SK-N-SH (cell line): ENCODE measurements at regions not wholly inside any gene's neighbourhood (a gene's known extent, or its start where the extent isn't known, plus 50 kb on each side); places are given as distances from the start of the nearest gene placed in this dataset.

Source experiments
- CTCF ChIA-PET: fragments of 300-600, 350-600 bp; formaldehyde crosslinking; extraction: SDS; loops from one replicate; lab custom pipeline; 2021; lab: Yijun Ruan, JAX
- POLR2A ChIA-PET: fragments of 350-600 bp; sonication (Branson Sonifier 250); formaldehyde crosslinking; extraction: SDS; loops from one replicate; lab custom pipeline; 2020; ENCODE audit warnings: antibody characterized with exemption, inconsistent platforms; lab: Yijun Ruan, JAX
- DNase-seq: peaks from one replicate; pipeline ENCODE4 v3.0.0; 2012
- H2AFZ ChIP-seq: fragments of 200-600 bp; sonication (generic); 2 replicates; pipeline ENCODE4 v1.8.1; 2016; ENCODE audit warnings: antibody characterized with exemption, mild to moderate bottlenecking, low read depth
- H3F3A ChIP-seq: fragments of 200-600 bp; sonication (generic); replicated peaks from 2 replicates; pipeline ENCODE3; 2016; ENCODE audit warnings: antibody characterized with exemption, mild to moderate bottlenecking; ENCODE audit not compliant: insufficient read depth
- H3K27ac ChIP-seq, 2 experiments: fragments of 200-500 bp in 1 of 2; fragments of 200-600 bp in 1 of 2; sonication (Bioruptor generic) in 1 of 2; sonication (generic), shearing (Covaris generic) in 1 of 2; 2 replicates each; pipeline versions ENCODE4 v1.5.1 to v1.6.1; 2014 to 2016; ENCODE audit warnings: low read depth in 2 of 2, inconsistent platforms in 1 of 2, low read length in 1 of 2, mild to moderate bottlenecking in 1 of 2, mixed read lengths in 1 of 2
- H3K27me3 ChIP-seq: fragments of 200-600 bp; sonication (generic), shearing (Covaris generic); 2 replicates; pipeline ENCODE4 v1.6.1; 2016; ENCODE audit warnings: mixed run types; ENCODE audit not compliant: insufficient read depth
- H3K36me3 ChIP-seq, 2 experiments: fragments of 200-500 bp in 1 of 2; fragments of 200-600 bp in 1 of 2; sonication (Bioruptor generic) in 1 of 2; sonication (generic) in 1 of 2; replicated peaks in 1 of 2; 2 replicates each; pipeline versions ENCODE3 to v1.5.1; 2014 to 2016; ENCODE audit warnings: low read length in 1 of 2, mild to moderate bottlenecking in 1 of 2; ENCODE audit not compliant: insufficient read depth in 2 of 2, control insufficient read depth in 1 of 2
- H3K4me1 ChIP-seq, 2 experiments: fragments of 200-500 bp in 1 of 2; fragments of 200-600 bp in 1 of 2; sonication (Bioruptor generic) in 1 of 2; sonication (generic), shearing (Covaris generic) in 1 of 2; 2 replicates each; pipeline versions ENCODE4 v1.5.1 to v1.6.1; 2014 to 2016; ENCODE audit warnings: low read depth in 1 of 2, low read length in 1 of 2, mixed run types in 1 of 2; ENCODE audit not compliant: insufficient read depth in 2 of 2, control insufficient read depth in 1 of 2
- H3K4me2 ChIP-seq: fragments of 200-600 bp; sonication (generic), shearing (Covaris generic); 2 replicates; pipeline ENCODE4 v1.6.1; 2017; ENCODE audit warnings: mixed run types
- H3K4me3 ChIP-seq, 2 experiments: fragments of 200-500 bp in 1 of 2; fragments of 200-600 bp in 1 of 2; sonication (Bioruptor generic) in 1 of 2; sonication (generic), shearing (Covaris generic) in 1 of 2; 2 replicates each; pipeline versions ENCODE4 v1.5.1 to v1.8.1; 2014 to 2016; ENCODE audit warnings: low read depth in 2 of 2, inconsistent platforms in 1 of 2, low read length in 1 of 2, mild to moderate bottlenecking in 1 of 2, mixed read lengths in 1 of 2, moderate library complexity in 1 of 2
- H3K79me2 ChIP-seq: fragments of 200-600 bp; sonication (generic); 2 replicates; pipeline ENCODE4 v1.8.1; 2017; ENCODE audit warnings: mild to moderate bottlenecking; ENCODE audit not compliant: insufficient read depth
- H3K9ac ChIP-seq: fragments of 200-600 bp; sonication (generic); 2 replicates; pipeline ENCODE4 v1.6.1; 2017; ENCODE audit warnings: mixed run types
- H3K9me2 ChIP-seq: fragments of 200-600 bp; sonication (generic); 2 replicates; pipeline ENCODE4 v1.6.1; 2017; ENCODE audit warnings: mixed run types
- H3K9me3 ChIP-seq: fragments of 200-600 bp; sonication (generic); 2 replicates; pipeline ENCODE4 v1.6.1; 2017; ENCODE audit warnings: mixed run types, mild to moderate bottlenecking, moderate library complexity
- H4K20me1 ChIP-seq: fragments of 200-600 bp; sonication (generic); 2 replicates; pipeline ENCODE4 v1.6.1; 2017; ENCODE audit warnings: mild to moderate bottlenecking, mixed run types; ENCODE audit not compliant: insufficient read depth
- CHD2 ChIP-seq: fragments of 150-350 bp; IDR thresholded peaks from 2 replicates; pipeline ENCODE4 v1.6.1; 2018; ENCODE audit warnings: low read length; ENCODE audit not compliant: partially characterized antibody
- CTCF ChIP-seq: fragments of 200-600 bp; sonication (generic); IDR thresholded peaks from 2 replicates; pipeline ENCODE4 v1.6.1; 2017; ENCODE audit warnings: antibody characterized with exemption, mild to moderate bottlenecking, moderate library complexity
- EP300 ChIP-seq, 2 experiments: IDR thresholded peaks; 2 replicates each; pipeline versions ENCODE4 v1.4.0 to v1.6.1; 2012; ENCODE audit warnings: borderline replicate concordance in 1 of 2, low read depth in 1 of 2, low read length in 1 of 2
- FOSL2 ChIP-seq: IDR thresholded peaks from 2 replicates; pipeline ENCODE4 v1.4.0; 2012; ENCODE audit warnings: low read depth, mild to moderate bottlenecking, moderate library complexity, borderline replicate concordance
- FOXM1 ChIP-seq: IDR thresholded peaks from 2 replicates; pipeline ENCODE4 v1.4.0; 2012; ENCODE audit warnings: low read depth, mild to moderate bottlenecking
- GABPA ChIP-seq: IDR thresholded peaks from 2 replicates; pipeline ENCODE4 v1.4.0; 2012; ENCODE audit warnings: low read depth, mild to moderate bottlenecking
- IRF3 ChIP-seq: fragments of 150-350 bp; IDR thresholded peaks from 2 replicates; pipeline ENCODE4 v1.6.1; 2016; ENCODE audit warnings: mild to moderate bottlenecking, low read depth, low read length
- MAX ChIP-seq: IDR thresholded peaks from 2 replicates; pipeline ENCODE4 v1.4.0; 2012; ENCODE audit warnings: low read depth
- MXI1 ChIP-seq: IDR thresholded peaks from 2 replicates; pipeline ENCODE4 v1.6.1; 2012; ENCODE audit warnings: mild to moderate bottlenecking, low read depth, low read length, improper control_type of control experiment
- NFIC ChIP-seq: IDR thresholded peaks from 2 replicates; pipeline ENCODE4 v1.4.0; 2012; ENCODE audit warnings: borderline replicate concordance
- PBX3 ChIP-seq: IDR thresholded peaks from 2 replicates; pipeline ENCODE4; 2012
- POLR2AphosphoS5 ChIP-seq: IDR thresholded peaks from 2 replicates; pipeline ENCODE4 v1.6.1; 2012; ENCODE audit warnings: low read depth, low read length
- RCOR1 ChIP-seq: fragments of 150-350 bp; IDR thresholded peaks from 2 replicates; pipeline ENCODE4 v1.6.1; 2017; ENCODE audit warnings: antibody characterized with exemption, low read length
- TCF12 ChIP-seq: IDR thresholded peaks from 2 replicates; pipeline ENCODE4 v1.4.0; 2012
- TEAD4 ChIP-seq: IDR thresholded peaks from 2 replicates; pipeline ENCODE4 v1.4.0; 2012; ENCODE audit warnings: mild to moderate bottlenecking, borderline replicate concordance; ENCODE audit not compliant: insufficient read depth
- USF1 ChIP-seq: IDR thresholded peaks from 2 replicates; pipeline ENCODE4 v1.4.0; 2012; ENCODE audit warnings: low read depth, borderline replicate concordance
- ZBTB33 ChIP-seq: IDR thresholded peaks from 2 replicates; pipeline ENCODE4 v1.4.0; 2012; ENCODE audit warnings: low read depth, borderline replicate concordance
- WGBS: methylation state at CpG from one replicate; pipeline ENCODE4 v1.1.6; 2017; ENCODE audit warnings: low lambda C conversion rate; 5-methylcytosine and 5-hydroxymethylcytosine counted together

GRCh38 chr12:89863968-89864367 lies 155.3 kb upstream of the ATP2B1 start:
- ChIA-PET POLR2A (no interaction called here), CTCF (interaction anchor here (0.8 kb wide), 1 partner anchor 12 kb away, joined by 3 read pairs; no protein-coding TSS in a partner anchor)
- Histone ChIP-seq H3K79me2 (no peaks in the 10 kb centered on the region), H3K4me3 (no peak overlapping the region), H3K27ac (no peak overlapping the region), H3K4me1 (peaks cover 0 to 5% of the 10 kb centered on the region in 2 experiments; a peak in 2 of 4 replicates), H3K9me2 (no peaks in the 10 kb centered on the region), H3F3A (no peaks in the 10 kb centered on the region), H3K9ac (no peak overlapping the region), H4K20me1 (no peaks in the 10 kb centered on the region), H3K27me3 (no peaks in the 10 kb centered on the region), H2AFZ (peak overlapping the region; percentile 20; the same call in 1 of the 2 replicates), H3K36me3 (no peaks in the 10 kb centered on the region), H3K9me3 (no peaks in the 10 kb centered on the region), H3K4me2 (no peak overlapping the region)
- no peak for TF ChIP-seq EP300 (IDR thresholded peaks at IDR 0.05; ENCODE audit: borderline replicate concordance in 1 of 2, low read depth in 1 of 2, low read length in 1 of 2)
- no peak for TF ChIP-seq CTCF
- no peak for DNase-seq

GRCh38 chr12:89863493-89863938 lies 154.9 kb upstream of the ATP2B1 start:
- peak overlapping the region; percentile 20; the same call in 1 of the 2 replicates for H2AFZ ChIP-seq
- ChIA-PET CTCF (interaction anchor here (0.8 kb wide), 1 partner anchor 12 kb away, joined by 3 read pairs; no protein-coding TSS in a partner anchor), POLR2A (no interaction called here)
- no peaks in the 10 kb centered on the region for H3K79me2 ChIP-seq
- no peaks in the 10 kb centered on the region for H3K9me2 ChIP-seq
- no peaks in the 10 kb centered on the region for H3K36me3 ChIP-seq
- no peaks in the 10 kb centered on the region for H3F3A ChIP-seq
- H4K20me1 ChIP-seq: no peaks in the 10 kb centered on the region
- H3K4me2 ChIP-seq: peak overlapping the region; percentile 12; the same call in 1 of the 2 replicates
- H3K9ac ChIP-seq: no peak overlapping the region
- WGBS: 84% methylated on average over 7 of the region's 7 CpGs
- H3K9me3 ChIP-seq: no peaks in the 10 kb centered on the region
- H3K4me3 ChIP-seq: no peak overlapping the region
- DNase-seq: no peak
- H3K4me1 ChIP-seq: peaks cover 0 to 5% of the 10 kb centered on the region in 2 experiments; a peak in 2 of 4 replicates
- H3K27ac ChIP-seq: no peak overlapping the region
- H3K27me3 ChIP-seq: no peaks in the 10 kb centered on the region
- no peak for TF ChIP-seq NFIC
- no peak for TF ChIP-seq GABPA
- TF ChIP-seq ZBTB33: no peak
- no peak for TF ChIP-seq TCF12
- TF ChIP-seq PBX3: no peak
- no peak for TF ChIP-seq USF1
- TF ChIP-seq IRF3: no peak
- no peak for TF ChIP-seq FOSL2
- TF ChIP-seq MAX: no peak
- no peak for TF ChIP-seq POLR2AphosphoS5
- no peak for TF ChIP-seq RCOR1
- TF ChIP-seq FOXM1: no peak
- no peak for TF ChIP-seq MXI1
- TF ChIP-seq TEAD4: no peak
- TF ChIP-seq CHD2: no peak
